GM12892 (cell line): ENCODE measurements at regions not wholly inside any gene's neighbourhood (a gene's known extent, or its start where the extent isn't known, plus 50 kb on each side); places are given as distances from the start of the nearest gene placed in this dataset.

ENCODE experiments used
- POLR2A ChIP-seq: IDR thresholded peaks from 2 replicates; pipeline ENCODE4 v1.6.1; 2011; ENCODE audit warnings: low read depth, low read length, control low read depth
- POLR2AphosphoS5 ChIP-seq: IDR thresholded peaks from 2 replicates; pipeline ENCODE4 v1.6.1; 2011; ENCODE audit warnings: low read depth, low read length, control low read depth

- TF ChIP-seq POLR2A = no peak
- TF ChIP-seq POLR2AphosphoS5 = no peak
Observed at GRCh38 chr6:74100719-74101287, 404.8 kb downstream of the CD109 start.
